ENCODE measurements at regions not wholly inside any gene's neighbourhood (a gene's known extent, or its start where the extent isn't known, plus 50 kb on each side); places are given as distances from the start of the nearest gene placed in this dataset.

GRCh38 chr14:106841701-106842100 is 1315.3 kb downstream of the TMEM121 start:
- TF ChIP-seq EGR1 (IDR thresholded peaks at IDR 0.05), result no peak
- TF ChIP-seq YY1 (IDR thresholded peaks at IDR 0.05; ENCODE audit: low read depth), result no peak
- no peak for TF ChIP-seq EP300 (IDR thresholded peaks at IDR 0.05; ENCODE audit: borderline replicate concordance)
- no peak for TF ChIP-seq NFIC (IDR thresholded peaks at IDR 0.05)
- TF ChIP-seq RAD21 (IDR thresholded peaks at IDR 0.05; ENCODE audit: low read depth), result no peak
- TF ChIP-seq CREB1 (IDR thresholded peaks at IDR 0.05; ENCODE audit: low read depth), result no peak
